AG09319 (cell line): ENCODE measurements at regions not wholly inside any gene's neighbourhood (a gene's known extent, or its start where the extent isn't known, plus 50 kb on each side); places are given as distances from the start of the nearest gene placed in this dataset.

Source experiments
- DNase-seq: peaks from one replicate; pipeline ENCODE4 v3.0.0-alpha.2; 2010; ENCODE audit warnings: low read depth; ENCODE audit errors: extremely low read depth
- TF ChIP-seq, protein P1 (sequence below): IDR thresholded peaks from 2 replicates; pipeline ENCODE4 v1.5.1; 2011; ENCODE audit warnings: low read depth, mild to moderate bottlenecking, inconsistent platforms, low read length, moderate library complexity

DNA sequence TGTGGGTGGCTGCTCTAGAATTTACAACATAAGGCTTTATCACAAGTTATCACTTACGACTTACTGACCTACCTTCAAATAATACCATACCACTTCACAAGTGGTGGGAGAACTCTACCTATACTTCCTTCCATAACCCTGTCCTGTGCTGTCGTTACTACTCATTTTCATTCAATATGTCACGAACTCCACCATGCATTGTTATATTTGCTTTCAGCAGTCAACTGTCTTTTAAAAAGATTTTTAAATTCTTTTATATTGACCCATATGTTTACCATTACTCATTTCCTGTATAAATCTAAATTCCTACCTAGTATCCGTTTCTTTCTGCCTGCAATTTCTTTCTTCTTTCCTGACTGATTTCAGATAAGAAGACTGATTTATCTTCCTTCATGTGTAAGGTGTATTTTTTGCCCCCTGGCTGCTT is 200.0 kb downstream of the KLF12 start:
- TF ChIP-seq, protein P1, sequence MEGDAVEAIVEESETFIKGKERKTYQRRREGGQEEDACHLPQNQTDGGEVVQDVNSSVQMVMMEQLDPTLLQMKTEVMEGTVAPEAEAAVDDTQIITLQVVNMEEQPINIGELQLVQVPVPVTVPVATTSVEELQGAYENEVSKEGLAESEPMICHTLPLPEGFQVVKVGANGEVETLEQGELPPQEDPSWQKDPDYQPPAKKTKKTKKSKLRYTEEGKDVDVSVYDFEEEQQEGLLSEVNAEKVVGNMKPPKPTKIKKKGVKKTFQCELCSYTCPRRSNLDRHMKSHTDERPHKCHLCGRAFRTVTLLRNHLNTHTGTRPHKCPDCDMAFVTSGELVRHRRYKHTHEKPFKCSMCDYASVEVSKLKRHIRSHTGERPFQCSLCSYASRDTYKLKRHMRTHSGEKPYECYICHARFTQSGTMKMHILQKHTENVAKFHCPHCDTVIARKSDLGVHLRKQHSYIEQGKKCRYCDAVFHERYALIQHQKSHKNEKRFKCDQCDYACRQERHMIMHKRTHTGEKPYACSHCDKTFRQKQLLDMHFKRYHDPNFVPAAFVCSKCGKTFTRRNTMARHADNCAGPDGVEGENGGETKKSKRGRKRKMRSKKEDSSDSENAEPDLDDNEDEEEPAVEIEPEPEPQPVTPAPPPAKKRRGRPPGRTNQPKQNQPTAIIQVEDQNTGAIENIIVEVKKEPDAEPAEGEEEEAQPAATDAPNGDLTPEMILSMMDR = no peak
- no peak for DNase-seq

DNA sequence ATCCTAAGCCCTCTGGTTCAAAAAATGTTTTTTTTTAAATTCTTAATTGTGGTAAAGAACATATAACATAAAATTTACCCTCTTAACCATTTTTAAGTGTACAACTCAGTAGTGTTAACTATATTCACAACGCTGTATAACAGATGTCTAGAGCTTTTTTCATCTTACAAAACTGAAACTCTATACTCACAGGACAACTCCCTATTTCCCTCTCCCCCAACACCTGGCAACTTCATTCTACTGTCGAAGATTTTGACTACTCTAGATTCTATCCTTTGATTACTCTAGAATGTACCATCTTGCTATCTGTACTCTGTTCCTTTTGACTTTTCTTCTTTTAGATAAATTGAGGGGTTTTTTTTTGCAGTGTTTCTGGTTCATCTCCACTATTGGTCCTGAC is 200.4 kb downstream of the KLF12 start:
- no peak for DNase-seq

DNA sequence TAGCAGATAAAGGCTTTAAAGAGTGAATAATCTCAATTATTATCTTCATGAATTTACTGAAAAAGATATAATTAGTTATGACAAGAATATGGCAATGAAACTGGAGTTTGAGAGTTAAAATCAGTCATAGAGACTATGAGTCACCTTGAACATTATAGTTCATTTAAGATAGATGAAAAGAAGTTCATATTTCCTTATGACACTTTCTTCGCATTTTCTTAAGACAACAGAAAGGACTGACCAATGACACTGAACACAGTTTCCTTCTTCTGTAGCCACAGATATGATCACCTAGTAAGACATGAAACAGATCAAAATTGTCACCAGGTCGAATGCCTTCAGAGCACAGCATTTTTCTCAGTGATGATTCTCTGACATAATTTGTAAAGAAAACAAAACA is 202.1 kb downstream of the KLF12 start:
- DNase-seq = no peak
- TF ChIP-seq, protein P1 = no peak

More for the DNA sequence above, 200.4 kb downstream of the KLF12 start:
- TF ChIP-seq, protein P1 = no peak

DNA sequence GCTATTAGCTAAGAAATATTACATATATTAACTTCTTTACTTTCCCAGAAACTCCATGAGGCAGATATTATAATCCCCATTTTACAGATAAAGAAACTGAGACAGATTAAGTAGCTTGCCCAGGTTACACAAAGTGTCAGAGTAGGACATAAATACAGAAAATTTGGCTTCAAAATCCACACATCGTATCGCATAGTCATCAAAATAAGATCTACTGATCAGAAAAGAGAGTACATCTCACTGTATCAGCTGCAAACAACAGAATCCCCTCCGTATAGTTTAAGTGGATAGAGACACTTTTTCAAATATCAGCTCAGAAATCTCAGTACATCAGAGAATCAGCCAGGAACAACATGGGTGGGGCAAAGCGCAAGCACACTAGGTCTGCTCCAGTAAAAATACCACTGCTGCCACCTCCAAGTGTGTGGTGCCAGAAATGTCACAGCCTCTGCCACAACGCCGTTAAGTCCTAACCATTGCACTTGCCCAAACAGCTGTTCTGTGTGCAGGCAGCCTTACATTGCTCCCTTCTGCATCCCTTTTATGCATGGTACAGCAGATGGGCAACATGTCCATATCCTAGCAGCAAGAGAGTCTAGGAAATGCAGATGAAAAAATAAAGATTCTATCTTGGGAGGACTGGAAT is 204.8 kb downstream of the KLF12 start:
- TF ChIP-seq, protein P1 = no peak
- no peak for DNase-seq

DNA sequence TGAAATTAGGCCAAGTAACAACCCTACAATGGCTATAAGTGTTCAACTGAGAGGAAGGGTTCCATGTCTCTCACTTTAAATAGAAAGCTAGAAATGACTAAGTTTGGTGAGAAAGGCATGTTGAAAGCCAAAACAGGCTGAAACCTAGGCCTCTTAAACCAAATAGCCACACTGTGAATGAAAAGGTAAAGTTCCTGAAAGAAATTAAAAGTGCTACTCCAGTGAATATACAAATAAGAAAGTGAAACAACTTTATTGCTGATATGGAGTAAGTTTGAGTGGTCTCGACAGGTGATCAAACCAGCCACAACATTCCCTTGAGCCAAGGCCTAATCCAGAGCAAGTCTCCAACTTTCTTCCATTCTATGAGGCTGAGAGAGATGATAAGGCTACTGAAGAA is 209.6 kb downstream of the KLF12 start:
- TF ChIP-seq, protein P1 = no peak
- DNase-seq = no peak

DNA sequence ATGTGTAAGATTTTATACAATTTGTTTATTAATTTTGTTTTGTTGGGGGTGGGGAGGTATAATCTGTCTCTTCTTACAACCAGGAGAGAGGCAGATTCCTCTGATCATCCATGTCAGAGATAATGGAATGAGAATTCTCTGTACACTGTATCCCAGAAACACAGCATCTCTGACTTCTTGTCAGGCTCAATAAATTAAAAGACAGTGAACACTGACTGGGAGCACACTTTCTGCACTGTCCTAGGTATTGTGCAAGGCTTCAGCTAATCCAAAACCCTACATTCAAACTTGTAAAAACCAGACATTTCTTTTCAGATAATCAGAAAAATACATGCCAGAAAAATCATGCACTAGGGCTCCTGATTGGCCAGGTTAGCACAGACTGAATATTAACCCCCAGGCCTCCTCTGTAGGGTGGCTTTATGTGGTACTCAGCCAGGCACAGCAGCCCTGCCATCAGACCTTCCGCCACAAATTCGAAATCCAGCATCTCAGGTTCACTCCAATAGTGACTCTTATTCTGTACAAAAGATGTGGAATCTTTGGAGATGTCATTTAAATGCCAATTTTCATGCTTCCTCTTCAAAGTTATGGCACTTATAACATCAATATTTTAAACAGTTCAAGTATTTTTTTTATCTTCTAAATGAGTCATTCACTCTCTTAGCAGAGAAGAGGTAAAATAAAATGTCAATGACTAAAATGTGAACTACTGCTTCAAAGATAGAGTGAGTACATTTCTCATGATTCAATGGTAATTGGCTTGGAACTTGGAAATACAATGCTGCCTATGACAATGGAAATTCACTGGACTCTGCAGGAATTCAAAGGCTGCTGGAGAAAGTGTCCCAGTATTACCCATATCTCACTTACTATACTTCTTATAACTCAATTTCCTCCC is 211.5 kb downstream of the KLF12 start:
- DNase-seq = no peak
- TF ChIP-seq, protein P1 = no peak

DNA sequence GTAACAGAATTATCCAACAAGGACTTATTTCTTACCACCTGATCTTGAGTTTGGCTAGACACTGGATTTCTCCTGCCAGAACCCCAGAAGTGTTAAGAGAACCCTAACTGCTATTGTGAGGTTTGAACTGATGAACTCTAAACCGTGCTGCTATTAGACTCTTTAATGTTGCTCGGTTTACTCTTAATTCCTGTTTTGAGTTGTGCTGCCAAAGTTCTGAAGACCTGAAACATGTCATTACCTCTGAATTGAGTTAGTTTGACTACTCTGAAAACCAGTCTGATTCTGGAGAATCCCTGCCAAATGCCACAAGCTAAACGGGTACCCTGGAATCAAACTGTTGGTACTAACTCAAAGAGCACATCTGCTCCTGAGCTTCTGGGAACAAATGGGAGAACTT is 215.5 kb downstream of the KLF12 start:
- DNase-seq = no peak
- TF ChIP-seq, protein P1 = no peak
